Liver (tissue), 8 donors: ENCODE measurements at regions not wholly inside any gene's neighbourhood (a gene's known extent, or its start where the extent isn't known, plus 50 kb on each side); places are given as distances from the start of the nearest gene placed in this dataset.

Source experiments
- DNase-seq: peaks from one replicate; pipeline ENCODE4 v3.0.0-alpha.2; 2017; ENCODE audit warnings: low spot score
- H3K27ac ChIP-seq, 2 donors: one replicate each; pipeline ENCODE4 v1.7.0; 2013; ENCODE audit warnings: inconsistent platforms in 2 of 2, low read length in 2 of 2, control low read depth in 1 of 2, low read depth in 1 of 2, mild to moderate bottlenecking in 1 of 2
- H3K27me3 ChIP-seq, 4 donors: one replicate each; pipeline versions ENCODE4 v1.6.1 to v1.7.0; 2013; ENCODE audit warnings: low read length in 3 of 4, inconsistent platforms in 1 of 4, mild to moderate bottlenecking in 1 of 4, moderate library complexity in 1 of 4; ENCODE audit not compliant: control insufficient read depth in 4 of 4, insufficient read depth in 4 of 4
- H3K36me3 ChIP-seq, 4 donors: one replicate each; pipeline versions ENCODE4 v1.6.1 to v1.7.0; 2013; ENCODE audit warnings: low read length in 3 of 4, mild to moderate bottlenecking in 3 of 4, low read depth in 1 of 4, moderate library complexity in 1 of 4; ENCODE audit not compliant: control insufficient read depth in 4 of 4, insufficient read depth in 3 of 4
- H3K4me1 ChIP-seq, 4 donors: one replicate each; pipeline versions ENCODE4 v1.6.1 to v1.7.0; 2013; ENCODE audit warnings: low read length in 3 of 4, mild to moderate bottlenecking in 3 of 4, moderate library complexity in 1 of 4; ENCODE audit not compliant: control insufficient read depth in 4 of 4, insufficient read depth in 4 of 4
- H3K4me3 ChIP-seq, 3 donors: one replicate each; pipeline versions ENCODE4 v1.6.1 to v1.7.0; 2013; ENCODE audit warnings: low read length in 3 of 3, control low read depth in 1 of 3, low read depth in 1 of 3, mild to moderate bottlenecking in 1 of 3
- H3K9ac ChIP-seq, 2 donors: one replicate each; pipeline ENCODE4 v1.7.0; 2013; ENCODE audit warnings: low read length in 2 of 2, mild to moderate bottlenecking in 2 of 2, moderate library complexity in 2 of 2, control low read depth in 1 of 2, low read depth in 1 of 2
- H3K9me3 ChIP-seq, 4 donors: one replicate each; pipeline versions ENCODE4 v1.6.1 to v1.7.0; 2013; ENCODE audit warnings: low read length in 3 of 4; ENCODE audit not compliant: control insufficient read depth in 4 of 4
- CTCF ChIP-seq: fragments of 150-350 bp; IDR thresholded peaks from 2 replicates; pipeline ENCODE4 v1.5.1; 2017; ENCODE audit warnings: improper control_type of control experiment, low read depth, low read length; ENCODE audit not compliant: missing input control
- EGR1 ChIP-seq, 2 donors: IDR thresholded peaks; 2 replicates each; pipeline ENCODE4 v1.6.1; 2016 to 2018; ENCODE audit warnings: antibody characterized with exemption in 2 of 2, low read depth in 2 of 2
- FOXA1 ChIP-seq: IDR thresholded peaks from 2 replicates; pipeline ENCODE4 v1.6.1; 2016; ENCODE audit warnings: antibody characterized with exemption
- FOXA2 ChIP-seq: IDR thresholded peaks from 2 replicates; pipeline ENCODE4 v1.6.1; 2016; ENCODE audit warnings: antibody characterized with exemption
- GABPA ChIP-seq, 2 donors: IDR thresholded peaks in 1 of 2; conservative IDR thresholded peaks in 1 of 2; 2 replicates each; pipeline ENCODE4 v1.6.1; 2016; ENCODE audit warnings: antibody characterized with exemption in 2 of 2, mild to moderate bottlenecking in 1 of 2, moderate library complexity in 1 of 2
- HNF4A ChIP-seq, 2 donors: conservative IDR thresholded peaks; 2 replicates each; pipeline ENCODE4 v1.6.1; 2016; ENCODE audit warnings: antibody characterized with exemption in 2 of 2, mild to moderate bottlenecking in 2 of 2
- HNF4G ChIP-seq: IDR thresholded peaks from 2 replicates; pipeline ENCODE4 v1.6.1; 2016; ENCODE audit warnings: antibody characterized with exemption
- JUND ChIP-seq, 2 donors: IDR thresholded peaks; 2 replicates each; pipeline ENCODE4 v1.6.1; 2016; ENCODE audit warnings: antibody characterized with exemption in 2 of 2
- MAX ChIP-seq: IDR thresholded peaks from 2 replicates; pipeline ENCODE4 v1.6.1; 2016; ENCODE audit warnings: antibody characterized with exemption
- NR2F2 ChIP-seq: IDR thresholded peaks from 2 replicates; pipeline ENCODE4 v1.6.1; 2016; ENCODE audit warnings: antibody characterized with exemption
- RAD21 ChIP-seq, 2 donors: IDR thresholded peaks; 2 replicates each; pipeline ENCODE4 v1.6.1; 2016; ENCODE audit warnings: antibody characterized with exemption in 2 of 2, mild to moderate bottlenecking in 2 of 2
- RXRA ChIP-seq, 2 donors: IDR thresholded peaks; 2 replicates each; pipeline ENCODE4 v1.6.1; 2017 to 2018; ENCODE audit warnings: antibody characterized with exemption in 2 of 2, mild to moderate bottlenecking in 1 of 2
- SP1 ChIP-seq: IDR thresholded peaks from 2 replicates; pipeline ENCODE4 v1.6.1; 2018; ENCODE audit warnings: antibody characterized with exemption, mild to moderate bottlenecking
- TAF1 ChIP-seq: conservative IDR thresholded peaks from 2 replicates; pipeline ENCODE4 v1.6.1; 2016; ENCODE audit warnings: antibody characterized with exemption, mild to moderate bottlenecking
- YY1 ChIP-seq: IDR thresholded peaks from 2 replicates; pipeline ENCODE4 v1.6.1; 2016; ENCODE audit warnings: antibody characterized with exemption, mild to moderate bottlenecking
- ZBTB33 ChIP-seq: IDR thresholded peaks from 2 replicates; pipeline ENCODE4 v1.6.1; 2016; ENCODE audit warnings: antibody characterized with exemption
- WGBS: extraction: QIAGEN DNeasy Blood & Tissue Kit; methylation state at CpG from one replicate; pipeline ENCODE4 v1.1.7; 2013; 5-methylcytosine and 5-hydroxymethylcytosine counted together
- donor health status: healthy.
- donor health status: healthy.
- donor health status: healthy.
- donor health status: healthy.
- donor health status: healthy.

GRCh38 chr5:176724472-176724871, 77.2 kb downstream of the TSPAN17 start:
- no peak for DNase-seq
- no peaks in the 10 kb centered on the region for H3K9me3 ChIP-seq
- TF ChIP-seq HNF4G (no peak), FOXA1 (no peak), FOXA2 (no peak), CTCF (no peak), YY1 (no peak), HNF4A (conservative IDR thresholded peaks at IDR 0.05) (no peak), EGR1 (IDR thresholded peaks at IDR 0.05; ENCODE audit: low read depth in 2 of 2) (no peak), RXRA (IDR thresholded peaks at IDR 0.05) (no peak), NR2F2 (no peak), ZBTB33 (no peak), GABPA (IDR thresholded peaks at IDR 0.05 in 1 of 2, conservative IDR thresholded peaks at IDR 0.05 in 1 of 2) (no peak), SP1 (no peak), RAD21 (IDR thresholded peaks at IDR 0.05) (no peak), JUND (IDR thresholded peaks at IDR 0.05) (no peak), TAF1 (no peak), MAX (no peak)
- WGBS: 75% methylated on average over 8 of the region's 8 CpGs
- H3K4me3 ChIP-seq: no peak overlapping the region
- no peak overlapping the region for H3K9ac ChIP-seq
- H3K27me3 ChIP-seq: peaks cover 0 to 8% (median 2%) of the 10 kb centered on the region in 4 donors
- H3K27ac ChIP-seq: no peak overlapping the region
- no peaks in the 10 kb centered on the region for H3K4me1 ChIP-seq
- H3K36me3 ChIP-seq: no peaks in the 10 kb centered on the region

GRCh38 chr5:176725521-176726280, 78.4 kb downstream of the TSPAN17 start:
- H3K36me3 ChIP-seq: no peaks in the 10 kb centered on the region
- WGBS: 40% methylated on average over 22 of the region's 22 CpGs
- no peaks in the 10 kb centered on the region for H3K4me1 ChIP-seq
- H3K27me3 ChIP-seq: peaks cover 0 to 7% (median 2%) of the 10 kb centered on the region in 4 donors
- H3K9me3 ChIP-seq: peaks cover 0 to 4% (median 2%) of the 10 kb centered on the region in 4 donors
- H3K9ac ChIP-seq: no peak overlapping the region
- no peak for DNase-seq
- H3K27ac ChIP-seq: no peak overlapping the region
- H3K4me3 ChIP-seq: no peak overlapping the region
- no peak for TF ChIP-seq CTCF
- TF ChIP-seq NR2F2: no peak
- TF ChIP-seq RXRA (IDR thresholded peaks at IDR 0.05): no peak
- TF ChIP-seq TAF1: no peak
- TF ChIP-seq GABPA (IDR thresholded peaks at IDR 0.05 in 1 of 2, conservative IDR thresholded peaks at IDR 0.05 in 1 of 2): no peak
- no peak for TF ChIP-seq ZBTB33
